Neuronal stem cell (in vitro differentiated cells): ENCODE measurements at regions not wholly inside any gene's neighbourhood (a gene's known extent, or its start where the extent isn't known, plus 50 kb on each side); places are given as distances from the start of the nearest gene placed in this dataset.

Experiments used
- DNase-seq: peaks from one replicate; pipeline ENCODE4 v3.0.0-alpha.2; 2013; ENCODE audit warnings: low spot score
- H2AFZ ChIP-seq: one replicate; pipeline ENCODE4 v1.6.1; 2013; ENCODE audit warnings: mild to moderate bottlenecking, low read length, inconsistent platforms
- H2AK5ac ChIP-seq: 2 replicates; pipeline ENCODE4 v1.6.1; 2013; ENCODE audit warnings: low read depth, mild to moderate bottlenecking, inconsistent platforms, low read length, moderate library complexity, mixed read lengths
- H2BK120ac ChIP-seq: 2 replicates; pipeline ENCODE4 v1.6.1; 2013; ENCODE audit warnings: low read depth, mild to moderate bottlenecking, inconsistent platforms, low read length, moderate library complexity, mixed read lengths
- H2BK12ac ChIP-seq: one replicate; pipeline ENCODE4 v1.6.1; 2013; ENCODE audit warnings: low read length, inconsistent platforms
- H2BK15ac ChIP-seq: 2 replicates; pipeline ENCODE4 v1.6.1; 2013; ENCODE audit warnings: mild to moderate bottlenecking, low read length, inconsistent platforms, mixed read lengths
- H2BK5ac ChIP-seq: one replicate; pipeline ENCODE4 v1.6.1; 2013; ENCODE audit warnings: inconsistent platforms, mild to moderate bottlenecking, low read length, moderate library complexity
- H3K14ac ChIP-seq: one replicate; pipeline ENCODE4 v1.6.1; 2013; ENCODE audit warnings: low read length, inconsistent platforms
- H3K18ac ChIP-seq: 2 replicates; pipeline ENCODE4 v1.6.1; 2013; ENCODE audit warnings: low read length, inconsistent platforms
- H3K23ac ChIP-seq: 2 replicates; pipeline ENCODE4 v1.6.1; 2013; ENCODE audit warnings: low read depth, mild to moderate bottlenecking, mixed read lengths, low read length, inconsistent platforms; ENCODE audit not compliant: poor library complexity
- H3K27ac ChIP-seq: replicated peaks from 3 replicates; pipeline ENCODE4 v1.5.1; 2013; ENCODE audit warnings: low read length, inconsistent platforms
- H3K27me3 ChIP-seq, 3 experiments: 2 replicates each; pipeline ENCODE4 v1.6.1; 2013; ENCODE audit warnings: low read length in 3 of 3, mild to moderate bottlenecking in 2 of 3, inconsistent platforms in 1 of 3, low read depth in 1 of 3, mixed read lengths in 1 of 3, moderate library complexity in 1 of 3; ENCODE audit not compliant: control insufficient read depth in 3 of 3, insufficient read depth in 3 of 3
- H3K36me3 ChIP-seq, 2 donors: replicated peaks in 1 of 2; 2 replicates each; pipeline ENCODE4 v1.6.1; 2013; ENCODE audit warnings: low read length in 2 of 2; ENCODE audit not compliant: control insufficient read depth in 2 of 2, insufficient read depth in 2 of 2
- H3K4ac ChIP-seq: 2 replicates; pipeline ENCODE4 v1.6.1; 2013; ENCODE audit warnings: inconsistent platforms, mild to moderate bottlenecking, low read length, moderate library complexity
- H3K4me1 ChIP-seq, 2 donors: 1 replicate in 1 of 2; 2 replicates in 1 of 2; pipeline ENCODE4 v1.6.1; 2013; ENCODE audit warnings: low read length in 2 of 2, low read depth in 1 of 2; ENCODE audit not compliant: control insufficient read depth in 2 of 2, insufficient read depth in 1 of 2
- H3K4me2 ChIP-seq: one replicate; pipeline ENCODE4 v1.6.1; 2013; ENCODE audit warnings: mild to moderate bottlenecking, low read length, inconsistent platforms; ENCODE audit not compliant: insufficient read depth, poor library complexity, severe bottlenecking
- H3K4me3 ChIP-seq, 2 donors: 2 replicates each; pipeline ENCODE4 v1.5.1; 2013; ENCODE audit warnings: low read length in 2 of 2, mild to moderate bottlenecking in 2 of 2, inconsistent platforms in 1 of 2, moderate library complexity in 1 of 2
- H3K79me1 ChIP-seq: one replicate; pipeline ENCODE4 v1.6.1; 2013; ENCODE audit warnings: low read depth, mild to moderate bottlenecking, inconsistent platforms, low read length, moderate library complexity
- H3K9ac ChIP-seq: one replicate; pipeline ENCODE4 v1.6.1; 2013; ENCODE audit warnings: mild to moderate bottlenecking, low read depth, low read length, inconsistent platforms; ENCODE audit not compliant: poor library complexity
- H3K9me3 ChIP-seq, 2 donors: replicated peaks in 1 of 2; 2 replicates each; pipeline versions ENCODE3 to v1.6.1; 2013; ENCODE audit warnings: low read length in 2 of 2, mild to moderate bottlenecking in 2 of 2, inconsistent platforms in 1 of 2, low read depth in 1 of 2, mixed read lengths in 1 of 2, moderate library complexity in 1 of 2; ENCODE audit not compliant: control insufficient read depth in 2 of 2, insufficient read depth in 1 of 2
- H4K8ac ChIP-seq: one replicate; pipeline ENCODE4 v1.6.1; 2013; ENCODE audit warnings: low read depth, mild to moderate bottlenecking, inconsistent platforms, low read length, moderate library complexity
- H4K91ac ChIP-seq: one replicate; pipeline ENCODE4 v1.6.1; 2013; ENCODE audit warnings: low read length, low read depth, mild to moderate bottlenecking, inconsistent platforms; ENCODE audit not compliant: poor library complexity
- WGBS, 2 donors: extraction: QIAGEN DNeasy Blood & Tissue Kit; methylation state at CpG; one replicate each; pipeline ENCODE4 v1.1.7; 2013; ENCODE audit warnings: missing lambda C conversion rate in 2 of 2, mixed read lengths in 1 of 2; ENCODE audit not compliant: insufficient read length in 2 of 2, insufficient replicate concordance in 1 of 2; ENCODE audit errors: extremely low coverage in 2 of 2; 5-methylcytosine and 5-hydroxymethylcytosine counted together

DNA sequence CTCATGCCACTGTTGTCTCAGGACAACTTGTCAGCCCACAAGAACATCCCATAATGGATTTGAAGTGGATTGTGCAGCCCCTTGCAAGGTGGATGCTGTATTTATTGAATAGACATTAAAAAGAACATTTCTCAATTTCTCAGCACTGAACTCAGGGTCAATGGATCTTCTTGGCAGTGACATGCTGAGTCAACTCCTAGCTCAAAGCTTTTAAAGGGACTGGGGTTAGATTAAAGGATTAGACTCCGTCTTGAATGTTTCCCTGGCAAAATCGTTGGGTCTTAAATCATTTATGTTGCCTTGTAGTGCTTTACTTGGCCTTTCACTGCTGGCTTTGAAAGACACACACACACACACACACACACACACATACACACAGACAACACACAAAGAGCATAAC, 221.6 kb upstream of the PBX1 start:
- Histone ChIP-seq H3K9ac (no peak overlapping the region), H3K18ac (no peak overlapping the region), H3K27me3 (peaks cover 0 to 20% (median 0%) of the 10 kb centered on the region in 3 experiments), H3K4me2 (no peak overlapping the region), H3K79me1 (no peaks in the 10 kb centered on the region), H2BK12ac (no peak overlapping the region), H3K9me3 (peaks cover 0 to 5% of the 10 kb centered on the region in 2 donors), H2BK5ac (no peak overlapping the region), H4K91ac (no peak overlapping the region), H3K4ac (no peak overlapping the region), H3K23ac (no peak overlapping the region), H3K14ac (no peak overlapping the region), H2BK15ac (no peak overlapping the region), H2AFZ (no peak overlapping the region), H3K4me1 (peaks cover 0 to 1% of the 10 kb centered on the region in 2 donors), H3K4me3 (no peak overlapping the region), H4K8ac (no peak overlapping the region), H2AK5ac (no peak overlapping the region), H3K27ac (no peak overlapping the region), H3K36me3 (no peaks in the 10 kb centered on the region), H2BK120ac (no peak overlapping the region)
- WGBS, 2 donors: no CpG with 5 or more reads among the region's 2 CpGs
- DNase-seq: no peak

DNA sequence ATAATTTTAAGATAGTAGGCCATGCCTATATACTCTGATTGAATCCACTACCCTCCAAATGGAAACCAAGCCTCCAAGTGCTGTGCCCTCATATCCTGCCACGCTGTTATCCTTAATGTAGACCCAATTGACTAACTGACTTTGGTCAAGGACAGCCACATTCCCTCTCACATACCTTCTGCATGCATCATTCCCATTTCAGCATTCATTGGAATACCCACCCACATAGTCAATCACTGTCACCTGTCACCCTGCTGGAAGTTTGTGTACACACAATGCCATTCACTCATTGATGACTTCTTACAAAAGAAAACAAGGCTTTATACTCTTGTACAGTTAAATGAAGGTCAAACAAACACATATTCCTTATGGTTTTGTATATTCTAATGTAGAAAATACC, 221.1 kb upstream of the PBX1 start:
- DNase-seq: no peak
- Histone ChIP-seq H3K27me3 (peaks cover 0 to 20% (median 0%) of the 10 kb centered on the region in 3 experiments), H3K18ac (no peak overlapping the region), H3K4me2 (no peak overlapping the region), H2AK5ac (no peak overlapping the region), H2BK5ac (no peak overlapping the region), H3K23ac (no peak overlapping the region), H2BK15ac (no peak overlapping the region), H4K91ac (no peak overlapping the region), H3K36me3 (no peaks in the 10 kb centered on the region), H2BK120ac (no peak overlapping the region), H3K9me3 (peaks cover 0 to 5% of the 10 kb centered on the region in 2 donors), H3K79me1 (no peaks in the 10 kb centered on the region), H2AFZ (no peak overlapping the region), H3K14ac (no peak overlapping the region), H3K4ac (no peak overlapping the region), H2BK12ac (no peak overlapping the region), H3K4me3 (no peak overlapping the region), H4K8ac (no peak overlapping the region), H3K4me1 (peaks cover 0 to 1% of the 10 kb centered on the region in 2 donors), H3K27ac (no peak overlapping the region), H3K9ac (no peak overlapping the region)
- WGBS, 2 donors: no CpG with 5 or more reads among the region's 1 CpG

DNA sequence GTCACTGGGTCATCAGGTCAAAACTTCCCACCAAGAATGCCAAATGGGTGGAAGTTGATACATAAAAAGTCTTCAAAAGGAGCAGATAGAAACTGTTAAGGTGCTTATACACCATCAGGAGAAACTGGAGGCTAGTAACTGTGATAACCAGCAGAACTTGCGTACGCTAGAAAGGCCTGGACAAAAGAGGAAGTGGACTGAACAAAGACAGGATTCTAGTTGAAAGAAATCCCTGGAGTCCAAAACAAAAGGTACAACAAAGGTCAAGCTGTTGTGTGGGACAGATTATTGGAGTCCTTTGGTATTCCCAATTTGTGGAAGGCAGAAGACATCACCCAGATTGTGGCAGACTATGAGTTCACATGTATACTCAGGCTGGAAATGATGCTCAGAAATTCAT, 215.8 kb upstream of the PBX1 start:
- H3K4ac ChIP-seq: no peak overlapping the region
- H2BK5ac ChIP-seq: no peak overlapping the region
- no peak overlapping the region for H2BK15ac ChIP-seq
- no CpG with 5 or more reads among the region's 2 CpGs for WGBS, 2 donors
- H3K4me3 ChIP-seq: no peak overlapping the region
- no peaks in the 10 kb centered on the region for H3K4me1 ChIP-seq
- no peak overlapping the region for H3K4me2 ChIP-seq
- no peaks in the 10 kb centered on the region for H3K79me1 ChIP-seq
- no peak overlapping the region for H3K14ac ChIP-seq
- H3K36me3 ChIP-seq: no peaks in the 10 kb centered on the region
- H2BK120ac ChIP-seq: no peak overlapping the region
- H4K8ac ChIP-seq: no peak overlapping the region
- H3K23ac ChIP-seq: no peak overlapping the region
- no peak overlapping the region for H2BK12ac ChIP-seq
- H3K27ac ChIP-seq: no peak overlapping the region
- no peak for DNase-seq
- H4K91ac ChIP-seq: no peak overlapping the region
- H3K27me3 ChIP-seq: no peaks in the 10 kb centered on the region
- H3K9me3 ChIP-seq: peaks cover 0 to 5% of the 10 kb centered on the region in 2 donors
- H2AK5ac ChIP-seq: no peak overlapping the region
- H2AFZ ChIP-seq: no peak overlapping the region
- no peak overlapping the region for H3K18ac ChIP-seq
- no peak overlapping the region for H3K9ac ChIP-seq

DNA sequence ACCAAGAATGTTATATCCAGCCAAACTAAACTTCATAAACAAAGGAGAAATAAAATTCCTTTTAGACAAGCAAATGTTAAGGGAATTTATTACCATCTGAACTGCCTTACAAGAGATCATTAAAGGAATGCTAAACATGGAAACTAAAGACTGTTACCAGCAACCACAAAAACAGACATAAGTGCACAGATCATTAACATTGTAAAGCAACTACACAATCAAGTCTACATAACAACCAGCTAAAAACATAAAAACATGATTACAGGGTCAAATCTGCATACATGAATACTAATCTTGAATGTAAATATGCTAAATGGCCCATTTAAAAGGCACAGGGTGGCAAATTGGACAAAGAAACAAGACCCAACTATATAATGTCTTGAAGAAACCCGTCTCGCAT, 211.0 kb upstream of the PBX1 start:
- Histone ChIP-seq H3K18ac (no peak overlapping the region), H3K36me3 (no peaks in the 10 kb centered on the region), H3K79me1 (no peaks in the 10 kb centered on the region), H2BK120ac (no peak overlapping the region), H4K8ac (no peak overlapping the region), H2AFZ (no peak overlapping the region), H3K14ac (no peak overlapping the region), H3K4me2 (no peak overlapping the region), H3K27me3 (no peaks in the 10 kb centered on the region), H3K27ac (no peak overlapping the region), H2AK5ac (no peak overlapping the region), H2BK5ac (no peak overlapping the region), H3K4me1 (no peaks in the 10 kb centered on the region), H3K4ac (no peak overlapping the region), H3K4me3 (no peak overlapping the region), H3K23ac (no peak overlapping the region), H3K9ac (no peak overlapping the region), H4K91ac (no peak overlapping the region), H2BK12ac (no peak overlapping the region), H2BK15ac (no peak overlapping the region), H3K9me3 (no peaks in the 10 kb centered on the region)
- no CpG with 5 or more reads among the region's 2 CpGs for WGBS, 2 donors
- no peak for DNase-seq
